Subcutaneous abdominal adipose tissue (tissue), 5 donors: ENCODE measurements at regions not wholly inside any gene's neighbourhood (a gene's known extent, or its start where the extent isn't known, plus 50 kb on each side); places are given as distances from the start of the nearest gene placed in this dataset.
"Not testable (repeated sequence)": the region's sequence is repeated elsewhere in the genome, so short reads cannot be mapped to it uniquely, and the experiment has no call there.

Source experiments
- H3K27ac ChIP-seq: one replicate; pipeline ENCODE4 v1.7.0; 2013; ENCODE audit warnings: low read depth, mild to moderate bottlenecking, inconsistent platforms, low read length, moderate library complexity
- H3K27me3 ChIP-seq, 5 donors: one replicate each; pipeline ENCODE4 v1.7.0; 2013; ENCODE audit warnings: low read length in 5 of 5, inconsistent platforms in 1 of 5; ENCODE audit not compliant: control insufficient read depth in 5 of 5, insufficient read depth in 4 of 5
- H3K36me3 ChIP-seq, 5 donors: one replicate each; pipeline ENCODE4 v1.7.0; 2013; ENCODE audit warnings: low read length in 5 of 5; ENCODE audit not compliant: control insufficient read depth in 5 of 5, insufficient read depth in 5 of 5
- H3K4me1 ChIP-seq, 5 donors: one replicate each; pipeline ENCODE4 v1.7.0; 2013; ENCODE audit warnings: low read length in 5 of 5, mild to moderate bottlenecking in 3 of 5, moderate library complexity in 1 of 5; ENCODE audit not compliant: control insufficient read depth in 5 of 5, insufficient read depth in 5 of 5
- H3K4me3 ChIP-seq, 5 donors: one replicate each; pipeline ENCODE4 v1.7.0; 2013; ENCODE audit warnings: low read length in 5 of 5, low read depth in 1 of 5
- H3K9ac ChIP-seq, 5 donors: one replicate each; pipeline ENCODE4 v1.7.0; 2013; ENCODE audit warnings: low read length in 5 of 5, mild to moderate bottlenecking in 4 of 5, moderate library complexity in 3 of 5
- H3K9me3 ChIP-seq, 5 donors: one replicate each; pipeline ENCODE4 v1.7.0; 2013; ENCODE audit warnings: low read length in 5 of 5; ENCODE audit not compliant: control insufficient read depth in 5 of 5
- donor health status: healthy.
- donor health status: healthy.
- donor health status: healthy.
- donor health status: healthy.
- donor health status: healthy.

- H3K4me1 ChIP-seq = no peaks in the 10 kb centered on the region
- no peaks in the 10 kb centered on the region for H3K27me3 ChIP-seq
- no peak overlapping the region for H3K4me3 ChIP-seq
- no peaks in the 10 kb centered on the region for H3K9me3 ChIP-seq
- H3K9ac ChIP-seq = no peak overlapping the region
- H3K36me3 ChIP-seq = no peaks in the 10 kb centered on the region
- H3K27ac ChIP-seq = no peak overlapping the region
Measured at GRCh38 chr1:194447636-194448035, 1261.2 kb upstream of the B3GALT2 start.

DNA sequence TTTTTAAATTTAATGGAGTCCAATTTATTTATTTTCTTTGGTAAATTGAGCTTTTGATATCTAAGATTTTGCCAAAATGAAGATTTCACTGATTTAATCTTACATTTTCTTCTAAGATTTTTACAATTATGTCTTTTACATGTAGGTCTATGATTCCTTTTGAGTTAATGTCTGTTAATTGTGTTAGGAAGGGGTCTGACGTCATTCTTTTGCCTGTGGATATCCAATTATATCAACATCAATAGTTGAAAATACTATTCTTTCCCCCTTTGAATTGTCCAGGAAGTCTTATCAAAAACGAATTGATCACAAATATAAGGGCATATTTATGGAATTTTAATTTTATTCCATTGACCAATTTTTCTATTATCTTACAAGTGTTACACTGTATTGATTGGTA, 1258.8 kb upstream of the B3GALT2 start:
- Histone ChIP-seq H3K36me3 (no peaks in the 10 kb centered on the region), H3K4me1 (no peaks in the 10 kb centered on the region), H3K9ac (no peak overlapping the region), H3K4me3 (no peak overlapping the region), H3K27me3 (no peaks in the 10 kb centered on the region), H3K27ac (no peak overlapping the region), H3K9me3 (peaks cover 0 to 2% (median 0%) of the 10 kb centered on the region in 5 donors)

DNA sequence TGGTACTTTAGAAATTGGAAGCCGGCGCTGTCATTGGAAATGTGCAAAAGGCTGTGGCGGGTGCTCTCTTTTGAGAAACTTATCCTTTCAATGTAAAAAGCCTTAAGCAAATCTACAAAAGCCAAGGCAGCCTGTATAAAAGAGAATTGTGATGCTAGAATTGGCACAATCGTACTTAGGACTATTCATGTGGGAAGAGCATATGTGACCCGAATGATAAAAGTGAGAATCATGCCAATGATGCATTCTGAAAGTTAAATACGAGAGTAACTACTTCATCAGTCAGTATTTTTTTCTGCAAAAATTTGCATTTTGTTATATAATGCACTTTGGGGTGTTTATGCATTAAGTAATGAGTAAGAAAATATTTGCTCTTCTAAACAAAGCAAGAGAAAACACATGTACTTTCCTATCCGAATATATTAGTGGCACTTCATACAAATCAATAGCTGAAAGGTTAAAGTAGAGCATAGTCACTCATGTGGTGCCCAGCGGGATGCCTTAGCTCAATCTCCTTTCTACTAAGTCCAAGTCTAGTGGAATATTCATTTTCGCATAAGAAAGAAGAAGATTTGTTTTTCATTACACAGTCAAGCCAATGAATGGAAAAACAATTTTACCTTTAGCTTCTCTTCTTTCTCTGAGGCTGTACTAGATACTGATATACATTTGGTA, 1256.6 kb upstream of the B3GALT2 start:
- no peaks in the 10 kb centered on the region for H3K36me3 ChIP-seq
- H3K9me3 ChIP-seq = peaks cover 0 to 2% (median 0%) of the 10 kb centered on the region in 5 donors
- H3K4me1 ChIP-seq = no peaks in the 10 kb centered on the region
- no peak overlapping the region for H3K4me3 ChIP-seq
- no peaks in the 10 kb centered on the region for H3K27me3 ChIP-seq
- no peak overlapping the region for H3K9ac ChIP-seq
- H3K27ac ChIP-seq = no peak overlapping the region

- no peaks in the 10 kb centered on the region for H3K4me1 ChIP-seq
Measured at GRCh38 chr1:194437135-194437534, 1250.7 kb upstream of the B3GALT2 start.

GRCh38 chr1:194431121-194431520, 1244.7 kb upstream of the B3GALT2 start:
- Histone ChIP-seq H3K36me3 (no peaks in the 10 kb centered on the region), H3K4me3 (no peak overlapping the region), H3K27ac (no peak overlapping the region), H3K9ac (no peak overlapping the region), H3K4me1 (no peaks in the 10 kb centered on the region), H3K9me3 (peaks cover 0 to 6% (median 0%) of the 10 kb centered on the region in 5 donors), H3K27me3 (no peaks in the 10 kb centered on the region)

More at GRCh38 chr1:194437135-194437534, 1250.7 kb upstream of the B3GALT2 start:
- no peaks in the 10 kb centered on the region for H3K27me3 ChIP-seq
- H3K9me3 ChIP-seq = peaks cover 0 to 5% (median 2%) of the 10 kb centered on the region in 5 donors
- no peak overlapping the region for H3K27ac ChIP-seq
- no peak overlapping the region for H3K9ac ChIP-seq
- H3K4me3 ChIP-seq = no peak overlapping the region
- no peaks in the 10 kb centered on the region for H3K36me3 ChIP-seq

GRCh38 chr1:194420706-194421105, 1234.3 kb upstream of the B3GALT2 start:
- H3K27me3 ChIP-seq = no peaks in the 10 kb centered on the region
- H3K9me3 ChIP-seq = peaks cover 4 to 14% (median 13%) of the 10 kb centered on the region in 5 donors
- peak overlapping the region in 1 of 5 donors; percentile 31 for H3K4me3 ChIP-seq
- H3K9ac ChIP-seq = no peak overlapping the region
- no peaks in the 10 kb centered on the region for H3K4me1 ChIP-seq
- H3K36me3 ChIP-seq = no peaks in the 10 kb centered on the region
- no peak overlapping the region for H3K27ac ChIP-seq

DNA sequence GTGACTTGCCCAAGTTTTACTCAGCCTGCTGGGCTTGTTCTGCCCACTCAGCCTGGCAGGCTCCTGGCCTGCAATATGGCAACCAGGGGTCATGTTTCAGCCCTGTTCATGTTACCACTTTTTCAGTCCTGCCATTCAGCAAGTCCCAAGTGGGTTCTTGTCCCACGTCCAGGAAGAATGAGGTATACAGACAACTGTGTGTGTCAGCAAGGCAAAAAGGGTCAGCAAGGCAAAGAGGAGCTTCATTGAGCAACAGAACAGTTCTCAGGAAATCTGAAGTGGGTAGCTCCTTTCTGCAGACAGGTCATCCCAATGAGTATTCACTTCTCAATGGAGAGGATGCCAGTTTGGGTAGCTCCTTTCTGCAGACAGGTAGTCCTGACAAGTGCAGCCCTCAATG, 1233.3 kb upstream of the B3GALT2 start:
- H3K27me3 ChIP-seq = no peaks in the 10 kb centered on the region
- no peak overlapping the region for H3K27ac ChIP-seq
- H3K9ac ChIP-seq = no peak overlapping the region
- peaks cover 4 to 14% (median 13%) of the 10 kb centered on the region in 5 donors for H3K9me3 ChIP-seq
- H3K4me3 ChIP-seq = peak overlapping the region in 1 of 5 donors; percentile 4
- no peaks in the 10 kb centered on the region for H3K36me3 ChIP-seq
- no peaks in the 10 kb centered on the region for H3K4me1 ChIP-seq

DNA sequence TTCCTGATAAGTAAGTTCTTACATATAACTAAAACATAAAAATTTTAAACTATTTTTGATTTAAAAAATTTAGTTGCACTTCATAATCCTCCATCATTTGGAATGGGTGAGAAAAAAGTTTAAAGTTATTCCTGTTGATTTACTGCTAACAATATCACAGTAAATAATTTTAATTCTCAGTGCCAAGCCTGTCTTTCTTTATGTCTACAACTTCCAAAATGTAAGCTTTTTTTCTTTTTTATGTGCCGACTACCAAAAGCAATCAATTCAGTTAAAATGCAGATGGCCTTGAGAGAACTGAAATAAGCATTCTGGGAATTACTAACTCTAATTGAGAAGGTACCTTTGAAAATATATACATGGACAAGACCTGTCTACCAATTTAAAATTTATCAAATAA, 1224.3 kb upstream of the B3GALT2 start:
- Histone ChIP-seq H3K9ac (no peak overlapping the region), H3K27me3 (no peaks in the 10 kb centered on the region), H3K4me1 (no peaks in the 10 kb centered on the region), H3K9me3 (peaks cover 0 to 4% (median 0%) of the 10 kb centered on the region in 5 donors), H3K36me3 (no peaks in the 10 kb centered on the region), H3K27ac (no peak overlapping the region), H3K4me3 (no peak overlapping the region)

GRCh38 chr1:194407238-194407637, 1220.8 kb upstream of the B3GALT2 start:
- H3K36me3 ChIP-seq, H3K27ac ChIP-seq, H3K9me3 ChIP-seq, H3K4me1 ChIP-seq, H3K9ac ChIP-seq, H3K4me3 ChIP-seq, H3K27me3 ChIP-seq: not testable (repeated sequence)

DNA sequence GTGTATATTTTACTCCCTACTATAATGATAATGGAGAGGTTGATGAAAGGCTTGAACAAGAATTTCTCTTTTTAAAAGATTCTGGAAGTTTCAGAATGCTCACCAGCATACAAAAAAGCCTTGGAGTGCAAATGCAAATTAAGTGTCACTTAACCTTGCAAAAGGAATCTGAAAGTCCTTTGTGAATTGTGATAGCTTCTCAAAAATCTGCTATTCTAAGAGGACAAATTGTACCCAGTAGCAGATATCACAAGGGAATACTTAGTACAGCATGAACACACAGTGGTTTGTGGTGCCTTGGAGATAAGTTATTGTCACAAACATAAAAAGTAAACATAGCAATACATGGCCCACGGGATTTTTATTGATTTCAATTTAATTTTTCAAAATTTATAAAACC, 1208.3 kb upstream of the B3GALT2 start:
- Histone ChIP-seq H3K4me3 (no peak overlapping the region), H3K9ac (no peak overlapping the region), H3K27me3 (no peaks in the 10 kb centered on the region), H3K9me3 (no peaks in the 10 kb centered on the region), H3K27ac (no peak overlapping the region), H3K4me1 (no peaks in the 10 kb centered on the region), H3K36me3 (no peaks in the 10 kb centered on the region)
